Panc1 (cell line): ENCODE measurements at regions not wholly inside any gene's neighbourhood (a gene's known extent, or its start where the extent isn't known, plus 50 kb on each side); places are given as distances from the start of the nearest gene placed in this dataset.

ENCODE experiments used
- ATAC-seq: fragments of 200-7000 bp; cut with Tn5 transposase; 2 replicates; pipeline ENCODE4 v1.9.1; 2020; ENCODE audit warnings: mild to moderate bottlenecking, moderate library complexity
- BruUV-seq: library from RNA; stranded (reverse); fragments of 400-500 nt; replicated peaks from 2 replicates; lab custom pipeline; 2021; lab: Mats Ljungman, UMichigan
- CTCF ChIA-PET: fragments of 300-600 bp; sonication (Branson Sonifier 250); formaldehyde crosslinking; loops from one replicate; lab custom pipeline; 2022; ENCODE audit warnings: antibody characterized with exemption; lab: Charles Lee
- POLR2A ChIA-PET: fragments of 300-600 bp; sonication (Branson Sonifier 250); formaldehyde crosslinking; loops from one replicate; lab custom pipeline; 2022; ENCODE audit warnings: antibody characterized with exemption; lab: Charles Lee
- DNase-seq: peaks from one replicate; pipeline ENCODE4 v3.0.0-alpha.2; 2010; ENCODE audit warnings: low read depth, low spot score
- H3K27ac ChIP-seq: 2 replicates; pipeline ENCODE4 v1.5.1; 2011; ENCODE audit warnings: mild to moderate bottlenecking, low read length, inconsistent platforms
- H3K27me3 ChIP-seq: fragments of 200-500 bp; sonication (Bioruptor generic); 2 replicates; pipeline ENCODE4 v1.6.0; 2014; ENCODE audit warnings: low read length, inconsistent platforms; ENCODE audit not compliant: control insufficient read depth, insufficient read depth
- H3K36me3 ChIP-seq: fragments of 200-500 bp; sonication (Bioruptor generic); 2 replicates; pipeline ENCODE4 v1.5.1; 2014; ENCODE audit warnings: inconsistent platforms, mild to moderate bottlenecking, low read length, moderate library complexity; ENCODE audit not compliant: control insufficient read depth, insufficient read depth
- H3K4me1 ChIP-seq: 2 replicates; pipeline ENCODE4 v1.5.1; 2011; ENCODE audit warnings: inconsistent platforms, mild to moderate bottlenecking, low read length, moderate library complexity; ENCODE audit not compliant: control insufficient read depth, insufficient read depth
- H3K4me3 ChIP-seq, 2 experiments: 2 replicates each; pipeline ENCODE4 v1.5.1; 2011 to 2012; ENCODE audit warnings: low read depth in 2 of 2, low read length in 2 of 2, mild to moderate bottlenecking in 2 of 2, inconsistent platforms in 1 of 2, moderate library complexity in 1 of 2
- H3K9me3 ChIP-seq: fragments of 200-500 bp; sonication (Bioruptor generic); 2 replicates; pipeline ENCODE4 v1.5.1; 2014; ENCODE audit warnings: low read depth, mild to moderate bottlenecking, inconsistent platforms, low read length, moderate library complexity; ENCODE audit not compliant: control insufficient read depth, insufficient read depth
- CTCF ChIP-seq: fragments of 450-650 bp; IDR thresholded peaks from 2 replicates; pipeline ENCODE4 v1.5.1; 2017; ENCODE audit warnings: mild to moderate bottlenecking
- POLR2AphosphoS5 ChIP-seq: IDR thresholded peaks from 2 replicates; pipeline ENCODE4 v1.6.1; 2012; ENCODE audit warnings: mild to moderate bottlenecking, low read depth, low read length, moderate library complexity
- REST ChIP-seq, 2 experiments: IDR thresholded peaks; 2 replicates each; pipeline ENCODE4 v1.6.1; 2011 to 2012; ENCODE audit warnings: low read depth in 2 of 2, control low read depth in 1 of 2, low read length in 1 of 2, mild to moderate bottlenecking in 1 of 2, moderate library complexity in 1 of 2; ENCODE audit not compliant: insufficient read depth in 1 of 2
- SIN3A ChIP-seq: IDR thresholded peaks from 2 replicates; pipeline ENCODE4 v1.6.1; 2012; ENCODE audit warnings: low read depth, mild to moderate bottlenecking, low read length, moderate library complexity, borderline replicate concordance; ENCODE audit not compliant: insufficient read depth
- TCF7L2 ChIP-seq: IDR thresholded peaks from 2 replicates; pipeline ENCODE4 v1.6.1; 2011; ENCODE audit warnings: mild to moderate bottlenecking, low read depth, low read length, inconsistent platforms
- in situ Hi-C: cut with HindIII; loops from 2 replicates; pipeline ENCODE4 v1.10.0; 2016; ENCODE audit warnings: low sequenced_read_pairs, low pct_unique_long_range_greater_than_20kb
- intact Hi-C: fragments of 100-400 bp; cut with micrococcal nuclease; formaldehyde crosslinking; loops from one replicate; pipeline ENCODE4 v1.10.0; 2022; ENCODE audit not compliant: unreplicated experiment

- no peaks in the 10 kb centered on the region for H3K9me3 ChIP-seq
- H3K36me3 ChIP-seq, result no peaks in the 10 kb centered on the region
- no peak overlapping the region for H3K4me3 ChIP-seq
- CTCF ChIA-PET, result no interaction called here
- no TSS peak for BruUV-seq
- in situ Hi-C loops, result no loop called here
- intact Hi-C loops, result no loop called here
- no peak overlapping the region for H3K27ac ChIP-seq
- TF ChIP-seq CTCF (no peak), REST (IDR thresholded peaks at IDR 0.05; ENCODE audit: insufficient read depth in 1 of 2, low read depth in 2 of 2, low read length in 1 of 2) (no peak), SIN3A (no peak), POLR2AphosphoS5 (no peak), TCF7L2 (no peak)
- no peak for DNase-seq
- ATAC-seq, result no peak
- H3K4me1 ChIP-seq, result no peaks in the 10 kb centered on the region
- no peaks in the 10 kb centered on the region for H3K27me3 ChIP-seq
- POLR2A ChIA-PET, result no interaction called here
These were observed 141.8 kb upstream of the CHST15 start for GRCh38 chr10:124235232-124235631.

DNA sequence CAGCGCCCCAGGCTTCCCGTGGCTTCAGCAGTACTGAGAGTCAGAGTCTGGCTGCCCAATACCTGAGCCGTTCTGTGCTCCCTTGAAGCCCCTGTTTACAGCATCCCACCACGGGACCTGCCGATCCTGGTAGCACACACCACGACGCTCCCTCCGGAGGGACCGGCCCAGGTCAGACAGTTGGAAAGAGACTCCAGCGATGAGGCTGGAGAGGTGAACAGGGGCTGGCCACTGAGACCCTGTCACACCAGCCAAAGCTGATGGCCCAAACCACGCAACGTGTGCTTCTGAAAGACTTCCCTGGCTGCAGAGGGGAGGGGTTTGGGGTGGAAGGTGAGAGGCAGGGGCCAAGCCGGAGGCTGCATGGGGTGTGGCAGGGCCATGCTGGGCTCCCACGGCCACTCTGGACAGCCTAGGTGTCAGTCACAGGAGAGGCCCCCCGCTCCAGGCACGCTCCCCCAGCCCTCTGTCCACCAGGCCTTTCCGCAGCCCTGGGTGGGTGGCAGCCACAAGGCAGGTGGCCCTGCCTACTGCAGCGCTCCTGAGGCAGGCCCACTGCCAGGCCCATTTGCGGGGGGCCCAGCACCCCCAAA lies 140.2 kb upstream of the CHST15 start:
- H3K4me1 ChIP-seq, result no peaks in the 10 kb centered on the region
- in situ Hi-C loops (no loop called here), intact Hi-C loops (no loop called here)
- no peaks in the 10 kb centered on the region for H3K36me3 ChIP-seq
- H3K9me3 ChIP-seq, result no peaks in the 10 kb centered on the region
- DNase-seq (no peak), ATAC-seq (no peak)
- ChIA-PET CTCF (no interaction called here), POLR2A (no interaction called here)
- BruUV-seq, result no TSS peak
- no peaks in the 10 kb centered on the region for H3K27me3 ChIP-seq
- H3K4me3 ChIP-seq, result no peak overlapping the region
- H3K27ac ChIP-seq, result no peak overlapping the region
- TF ChIP-seq REST (IDR thresholded peaks at IDR 0.05; ENCODE audit: insufficient read depth in 1 of 2, low read depth in 2 of 2, low read length in 1 of 2) (no peak), SIN3A (no peak), TCF7L2 (no peak), CTCF (no peak), POLR2AphosphoS5 (no peak)
